Hindlimb muscle (tissue), 1 donor: ENCODE measurements at regions not wholly inside any gene's neighbourhood (a gene's known extent, or its start where the extent isn't known, plus 50 kb on each side); places are given as distances from the start of the nearest gene placed in this dataset.

Experiments
- DNase-seq: peaks from one replicate; pipeline ENCODE4 v3.0.0-alpha.2; 2013

DNA sequence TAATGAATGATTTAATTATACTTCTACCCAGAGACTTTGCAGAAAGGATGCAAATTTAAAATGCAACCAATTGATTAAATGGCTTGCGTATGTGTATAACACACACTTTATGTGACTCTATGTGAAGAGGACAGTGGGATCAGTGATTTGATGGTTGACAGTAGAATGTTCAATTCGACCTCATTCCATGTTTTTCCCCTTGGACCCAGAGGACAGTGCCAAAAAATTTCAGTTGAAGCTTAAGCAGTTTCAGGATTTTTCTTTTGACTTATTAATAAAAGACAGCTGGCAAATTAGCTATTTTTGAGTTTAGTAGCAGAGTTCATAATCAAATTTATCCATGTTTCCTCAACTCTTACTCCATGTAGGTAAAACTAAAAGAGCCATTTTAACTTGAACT, 742.4 kb upstream of the NR2F2 start:
- DNase-seq: no peak

DNA sequence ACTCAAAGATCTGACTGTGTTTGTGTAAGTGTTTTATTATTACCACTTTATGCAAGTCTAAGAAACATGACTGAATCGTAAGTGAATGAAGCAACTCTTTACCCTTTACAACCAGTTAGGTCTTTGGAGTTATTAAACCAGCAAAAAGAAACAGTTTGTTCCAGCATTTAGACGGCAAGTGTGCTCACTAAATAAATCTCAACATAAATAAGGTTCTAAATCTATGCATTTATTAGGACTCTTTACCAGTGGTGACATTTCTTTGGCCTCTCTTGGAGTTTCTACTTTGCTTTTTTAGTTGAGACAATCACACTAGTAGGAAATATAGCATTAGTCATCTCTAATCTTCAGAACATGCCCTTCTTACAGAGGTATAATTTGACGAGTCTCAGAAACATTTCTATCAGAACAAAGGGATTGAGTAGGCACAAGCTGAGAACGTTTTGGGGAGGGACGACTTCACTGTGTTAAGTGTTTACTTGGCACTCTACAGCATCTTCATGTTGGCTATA, 739.9 kb upstream of the NR2F2 start:
- no peak for DNase-seq

DNA sequence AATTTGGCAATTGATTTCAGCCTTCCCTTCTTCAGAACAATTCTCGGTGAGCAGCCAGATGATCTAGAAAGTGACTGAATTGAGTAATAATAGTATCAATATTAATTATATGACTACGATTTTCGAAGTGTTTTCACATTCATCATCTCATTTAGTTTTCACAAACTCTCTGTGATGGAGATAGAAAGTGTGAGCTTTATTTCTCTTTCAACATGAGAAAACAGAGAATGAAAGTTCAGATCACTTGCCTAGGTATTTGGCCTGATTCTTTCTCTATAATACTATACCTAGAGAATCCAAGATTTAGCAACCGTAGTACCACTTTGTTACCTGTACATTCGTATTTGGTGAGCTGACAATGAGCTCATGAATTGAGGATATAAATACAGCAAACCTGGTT, 739.2 kb upstream of the NR2F2 start:
- no peak for DNase-seq

DNA sequence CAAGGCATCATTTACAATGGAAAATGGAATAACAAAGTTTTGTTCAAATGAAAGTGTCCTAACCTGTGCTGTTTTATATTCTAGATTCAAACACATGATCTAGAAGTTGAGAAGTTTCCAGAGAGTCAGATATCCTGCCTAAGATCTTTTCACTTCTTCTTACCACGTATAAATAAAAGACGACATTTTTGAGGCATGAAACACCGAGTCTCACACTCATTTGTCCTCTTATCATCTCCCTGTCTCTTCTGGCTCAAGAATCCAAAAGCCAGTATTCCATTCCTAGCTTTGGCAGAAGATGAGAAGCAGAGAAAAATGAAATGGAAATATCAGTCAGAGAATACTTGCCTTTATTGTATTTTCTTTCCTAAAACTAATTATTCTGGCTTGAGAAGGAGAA, 738.6 kb upstream of the NR2F2 start:
- no peak for DNase-seq

DNA sequence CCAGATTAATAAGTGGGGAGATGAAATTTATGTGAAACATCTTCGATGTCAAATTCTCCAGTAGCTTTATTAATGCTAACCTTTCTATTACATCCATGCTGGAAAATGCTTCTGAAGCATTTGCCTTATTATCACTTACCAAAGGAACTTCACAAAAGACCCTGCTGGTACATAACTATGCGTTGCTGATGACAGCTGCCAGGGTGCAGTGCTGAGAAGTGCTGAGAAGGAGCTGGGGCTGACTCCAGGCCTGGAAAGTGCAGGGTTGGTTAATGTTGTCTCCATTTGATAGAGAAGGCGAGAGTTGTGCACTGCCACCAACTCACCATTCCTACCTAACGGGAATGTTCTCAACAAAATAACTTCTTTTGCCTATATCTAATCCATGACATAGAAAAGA, 736.0 kb upstream of the NR2F2 start:
- no peak for DNase-seq

DNA sequence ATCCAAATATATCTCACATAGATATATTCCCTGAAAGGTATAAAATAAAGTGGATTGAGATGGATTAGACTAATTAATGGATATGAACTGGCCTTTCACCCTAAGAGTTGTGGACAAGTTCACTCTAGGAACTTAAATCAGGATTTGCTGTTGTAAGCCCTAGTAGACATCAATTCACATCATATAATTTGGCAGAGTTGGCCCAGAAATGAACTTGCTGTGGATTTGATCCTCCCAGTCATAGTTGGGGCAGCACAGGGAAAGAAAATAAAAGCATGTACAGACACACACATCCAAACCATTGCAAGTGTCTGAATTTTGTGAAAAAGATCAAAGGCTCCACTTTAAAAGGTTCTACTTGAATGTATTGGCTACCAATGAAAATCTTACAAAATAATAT, 734.7 kb upstream of the NR2F2 start:
- DNase-seq: no peak

DNA sequence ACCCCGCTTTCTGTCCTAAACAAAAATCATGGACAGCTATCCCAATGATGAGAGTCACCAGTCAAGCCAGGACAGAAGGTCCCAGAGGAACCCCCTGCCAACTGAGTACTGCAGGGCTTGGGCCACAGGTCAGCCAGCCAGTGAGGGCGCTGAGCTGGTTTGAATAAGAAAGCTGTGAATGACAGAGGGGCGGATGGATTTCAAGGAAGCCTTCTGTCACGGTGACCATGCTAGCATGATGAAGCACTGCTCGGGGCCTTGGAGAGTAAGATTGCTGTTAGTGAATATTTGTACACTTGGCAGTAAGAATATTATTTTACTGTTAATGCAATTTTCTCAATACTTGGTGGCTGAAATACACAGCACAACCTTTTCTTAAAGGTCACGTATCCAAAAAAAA, 734.0 kb upstream of the NR2F2 start:
- DNase-seq: no peak

DNA sequence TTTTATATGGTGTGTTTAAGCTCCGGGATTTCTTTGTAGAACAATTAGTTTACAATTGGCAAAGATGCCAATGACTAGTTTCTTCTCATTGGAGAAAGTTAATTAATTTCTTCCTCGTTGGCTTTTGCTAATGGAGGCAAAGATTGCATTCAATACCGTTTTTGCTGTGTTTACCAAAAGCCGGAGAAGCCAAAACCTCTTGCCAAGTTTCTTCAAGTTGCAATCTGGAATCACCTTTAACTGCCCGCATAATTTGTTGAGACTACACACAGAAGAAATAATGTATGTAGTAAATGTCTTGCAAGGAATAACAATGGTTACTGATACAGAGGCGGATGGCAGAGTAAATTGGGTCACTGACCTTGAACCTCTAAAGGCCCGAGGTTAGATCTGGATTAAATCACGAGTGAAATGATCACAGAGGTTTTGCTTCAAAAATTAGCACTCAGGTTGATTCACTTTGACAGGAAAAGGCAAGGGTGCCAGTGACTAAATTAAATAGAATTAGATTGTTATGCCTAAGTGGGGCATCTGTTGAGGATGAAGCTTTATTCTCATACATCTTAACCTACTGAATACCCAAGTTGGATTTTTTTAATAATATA, 732.1 kb upstream of the NR2F2 start:
- DNase-seq: no peak

DNA sequence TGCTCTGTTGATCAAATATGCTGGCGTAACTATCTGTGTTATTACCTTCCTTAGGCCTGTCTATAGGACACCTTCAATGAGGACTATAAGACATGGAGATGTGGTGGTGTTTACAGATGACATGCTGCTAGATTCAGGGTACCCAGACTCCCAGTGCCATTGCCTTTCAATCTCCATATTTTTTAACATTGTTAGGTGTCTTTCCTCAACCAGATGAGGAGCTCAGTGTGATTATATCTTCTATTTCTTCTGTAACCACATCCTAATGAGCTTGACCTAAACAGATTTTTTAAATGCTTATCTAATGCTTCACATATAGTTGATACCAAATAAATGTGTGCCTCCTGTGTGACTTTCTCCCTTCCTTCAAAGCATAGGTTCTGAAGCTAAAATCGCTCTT, 730.1 kb upstream of the NR2F2 start:
- no peak for DNase-seq

DNA sequence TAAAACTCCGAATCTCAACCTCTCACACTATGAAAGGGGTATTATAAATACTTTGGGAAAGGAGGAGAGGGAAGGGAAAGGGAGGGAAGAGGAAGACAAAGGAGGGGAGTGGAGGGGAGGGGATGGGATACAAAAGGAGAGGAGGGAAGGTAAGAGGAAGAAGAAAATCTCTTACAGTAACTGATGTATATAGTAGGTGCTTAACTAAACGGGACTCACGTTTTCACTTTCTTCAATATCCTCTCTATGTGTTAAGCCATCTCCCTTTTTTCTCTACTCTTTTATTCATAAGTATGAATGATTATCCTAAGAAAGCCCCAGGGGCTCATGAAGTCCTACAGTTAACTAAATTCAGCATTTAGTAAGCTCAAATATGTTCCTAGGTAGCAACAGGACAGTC, 729.6 kb upstream of the NR2F2 start:
- no peak for DNase-seq

DNA sequence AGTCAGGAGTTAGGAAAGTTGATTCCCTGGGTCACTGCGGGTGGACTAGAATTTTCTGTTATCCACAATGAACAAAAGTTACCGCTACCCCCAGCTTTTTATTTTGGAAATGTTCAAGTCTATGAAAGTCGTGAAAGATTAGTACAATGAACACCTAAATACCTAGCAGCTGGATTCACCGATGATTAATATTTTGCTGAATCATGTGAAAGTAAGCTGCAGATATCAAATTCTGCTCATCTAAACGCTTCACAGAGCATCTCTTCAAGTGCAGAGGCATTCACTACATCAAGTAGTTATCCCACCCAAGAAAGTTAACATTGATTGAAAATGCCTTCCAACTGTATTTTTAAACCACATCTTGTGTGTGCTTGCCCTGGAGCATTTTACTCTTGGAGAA, 729.0 kb upstream of the NR2F2 start:
- no peak for DNase-seq

DNA sequence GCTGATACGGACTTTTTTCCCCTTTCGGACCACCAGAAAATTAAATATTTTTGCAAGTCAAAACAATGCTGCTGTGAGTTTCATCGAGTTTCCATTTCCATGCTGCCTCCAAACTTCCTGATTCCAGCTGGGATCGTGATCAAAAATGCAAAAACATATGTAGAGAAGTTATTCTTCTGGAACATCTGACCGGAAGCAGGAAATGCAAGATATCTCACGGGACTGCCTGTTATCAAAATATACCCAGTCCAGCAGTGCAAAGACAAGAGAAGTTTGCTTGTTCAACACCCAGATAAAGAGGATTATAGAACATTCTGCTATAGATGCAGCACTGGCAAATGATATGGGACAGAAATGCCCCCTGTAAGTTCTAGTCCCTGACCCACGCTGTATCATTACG, 726.7 kb upstream of the NR2F2 start:
- peak; percentile 66 for DNase-seq

DNA sequence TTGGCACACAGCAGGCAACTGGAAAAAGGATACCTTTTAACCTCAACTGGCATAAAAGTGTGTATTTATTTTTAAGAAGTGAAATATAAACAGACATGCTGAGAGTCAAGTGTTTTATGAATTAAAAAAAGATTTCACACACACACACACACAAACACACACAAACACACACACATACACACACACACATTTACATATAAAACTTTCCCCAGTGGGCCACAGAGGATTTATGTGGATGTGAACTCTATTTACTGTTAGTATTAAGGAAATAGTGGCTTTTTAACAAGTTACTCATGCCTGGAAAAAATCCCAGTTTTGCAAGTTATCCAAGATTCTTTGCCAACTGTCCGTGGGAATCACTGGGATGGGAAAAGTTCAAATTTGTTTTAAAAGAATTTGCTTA, 725.9 kb upstream of the NR2F2 start:
- peak; percentile 72 for DNase-seq

DNA sequence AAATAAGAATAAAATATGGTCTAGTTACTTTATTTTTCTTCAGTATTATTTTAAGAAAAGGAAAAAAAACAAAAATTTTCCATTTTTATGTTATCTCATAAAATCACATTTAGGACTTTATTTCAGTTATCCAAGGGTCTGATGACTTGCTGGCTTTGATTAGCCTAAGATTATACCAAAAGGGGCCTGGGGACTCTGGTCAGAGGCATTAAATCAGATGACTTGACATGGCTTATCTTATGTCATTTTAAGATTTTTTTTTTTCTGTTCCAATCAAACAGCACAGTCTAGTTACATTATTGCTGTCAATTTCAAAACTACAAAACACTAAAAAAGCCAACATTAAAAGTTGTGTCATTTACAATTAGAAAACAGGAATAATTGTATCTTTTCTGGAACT, 725.4 kb upstream of the NR2F2 start:
- no peak for DNase-seq

DNA sequence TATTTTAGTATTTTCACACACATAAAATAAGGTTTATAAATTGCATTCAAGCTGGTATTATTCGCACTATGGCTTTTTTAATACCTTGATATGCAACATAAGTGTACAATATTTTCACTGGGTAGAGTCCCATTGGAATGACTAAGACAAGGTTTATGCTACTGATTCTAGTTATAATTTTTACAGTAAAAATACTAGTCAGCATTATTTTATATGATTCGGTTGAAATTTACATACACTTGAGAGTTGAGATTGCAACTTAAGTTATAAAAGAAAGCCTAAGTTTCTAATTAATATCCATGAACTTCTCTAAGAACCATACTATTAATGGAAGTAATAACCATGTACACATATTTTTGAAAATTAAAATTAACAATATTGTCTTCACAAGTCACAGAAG, 723.9 kb upstream of the NR2F2 start:
- no peak for DNase-seq

DNA sequence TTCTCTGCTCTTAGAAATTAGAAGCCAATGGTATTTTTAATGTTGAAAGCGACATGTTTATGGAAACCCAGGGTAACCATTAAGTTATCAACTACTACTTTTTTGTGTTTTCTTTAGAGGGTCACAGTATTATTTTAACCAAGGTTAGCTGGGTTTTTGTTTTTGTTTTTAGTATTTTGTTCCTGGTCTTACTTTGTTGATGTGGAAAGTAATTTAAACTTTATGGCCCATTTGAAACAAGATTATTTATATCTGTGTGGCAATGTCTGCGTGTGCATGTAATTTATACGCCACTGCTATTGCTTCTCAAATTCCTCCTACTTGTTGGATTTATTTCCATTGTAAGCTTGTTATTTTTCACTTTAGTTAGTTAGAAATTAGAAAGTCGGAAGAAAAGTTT, 722.1 kb upstream of the NR2F2 start:
- DNase-seq: no peak

DNA sequence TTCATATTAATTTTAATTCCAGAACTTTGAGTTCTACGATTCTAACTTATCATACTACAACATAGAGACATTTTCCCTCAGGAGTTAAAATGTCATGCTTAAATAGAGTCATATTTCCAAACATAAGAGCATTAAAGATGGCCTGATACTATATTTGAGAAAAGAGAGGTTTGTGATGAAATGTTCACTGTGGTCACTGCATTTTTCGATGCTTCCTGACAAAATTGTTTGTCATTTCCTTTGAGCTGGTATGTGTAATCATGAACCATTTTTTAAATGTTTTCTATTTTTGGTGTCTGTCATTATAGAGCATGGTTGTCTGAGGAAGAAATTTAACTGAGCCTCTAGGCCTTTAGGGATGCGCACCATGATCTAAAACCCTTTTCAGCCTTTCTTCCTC, 721.4 kb upstream of the NR2F2 start:
- DNase-seq: no peak

DNA sequence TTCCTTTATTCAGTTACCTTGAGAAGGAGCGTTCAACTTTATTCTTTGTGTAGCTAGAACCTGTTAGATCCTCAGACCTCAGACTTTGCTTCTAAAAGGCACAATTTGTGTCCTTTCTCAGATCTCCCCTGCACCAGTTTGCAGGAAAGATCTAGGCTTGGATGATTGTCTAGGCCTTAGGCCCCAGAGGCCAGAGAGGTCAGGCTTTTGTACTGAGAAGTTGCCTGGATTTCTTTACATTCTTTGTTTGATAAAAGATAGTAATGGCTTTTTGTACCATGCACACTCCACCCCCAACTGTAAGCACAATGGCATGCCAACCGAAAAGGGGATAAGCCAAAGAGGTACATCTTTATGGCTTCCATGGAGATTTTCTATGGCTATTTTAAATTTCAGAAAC, 719.6 kb upstream of the NR2F2 start:
- no peak for DNase-seq

DNA sequence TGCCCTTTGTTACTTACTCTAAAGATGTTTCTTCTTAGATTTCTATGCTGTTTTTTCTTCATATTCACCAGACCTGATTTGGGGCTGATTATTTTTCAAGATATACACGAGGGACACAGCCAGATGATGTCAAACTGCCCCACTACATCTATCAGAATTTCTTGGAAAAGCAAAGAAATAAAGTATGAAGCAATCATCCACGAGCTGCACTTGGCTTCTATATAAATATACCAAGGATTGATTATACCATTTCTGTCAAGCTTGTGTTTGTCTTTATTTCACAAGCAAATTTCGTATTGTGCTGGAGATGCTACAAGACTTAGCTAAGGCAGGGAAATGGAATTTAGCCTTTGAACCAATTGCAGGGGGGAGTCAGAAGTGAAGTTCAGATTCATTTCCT, 715.1 kb upstream of the NR2F2 start:
- DNase-seq: no peak

DNA sequence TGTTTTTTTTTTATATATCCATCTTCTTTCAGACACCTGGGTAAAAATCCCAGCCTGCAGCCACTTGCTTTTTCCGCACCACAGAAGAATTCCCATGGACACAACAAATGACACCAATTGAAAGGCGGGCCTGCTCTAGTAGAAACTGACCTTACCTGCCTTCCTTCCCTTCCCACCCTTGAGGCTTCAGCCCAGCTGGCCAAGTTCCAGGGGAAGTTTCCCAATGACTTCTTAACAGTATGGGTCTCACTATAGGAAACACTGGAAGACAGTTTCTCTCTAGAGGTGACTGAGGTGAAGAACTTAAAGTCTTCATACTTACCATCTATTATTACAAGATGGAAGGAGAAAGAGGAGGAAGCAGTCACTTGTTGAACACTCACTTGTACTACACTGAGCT, 714.2 kb upstream of the NR2F2 start:
- DNase-seq: no peak

DNA sequence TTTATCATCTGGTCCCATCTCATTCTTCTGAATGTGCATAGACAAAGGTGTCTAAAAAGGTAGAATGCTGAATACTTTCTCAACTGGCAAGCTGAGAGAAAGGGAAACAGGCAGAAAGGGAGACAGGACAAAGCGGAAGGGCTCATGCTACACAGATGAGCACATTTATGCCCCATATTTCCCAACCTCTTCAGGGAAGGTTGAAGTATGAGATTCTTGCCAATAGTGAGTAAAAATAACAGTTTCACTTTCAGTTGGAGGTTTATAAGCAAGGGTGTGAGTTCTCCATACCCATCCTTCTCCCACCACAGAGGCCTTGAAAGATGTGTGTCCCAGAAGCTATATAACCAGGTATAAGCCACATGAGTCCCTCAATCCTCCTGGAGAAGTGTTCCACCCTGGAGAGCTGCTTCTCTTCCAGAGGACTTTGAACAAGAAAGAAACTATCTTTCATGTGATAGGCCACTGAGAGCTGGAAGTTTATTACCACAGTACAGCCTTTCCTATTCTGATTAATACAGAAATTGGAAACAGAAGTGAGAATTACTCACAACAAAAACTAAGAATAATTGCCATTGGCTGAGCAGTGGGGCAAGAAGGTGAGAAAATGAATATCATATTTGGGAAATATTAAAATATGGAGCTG, 709.4 kb upstream of the NR2F2 start:
- DNase-seq: no peak

DNA sequence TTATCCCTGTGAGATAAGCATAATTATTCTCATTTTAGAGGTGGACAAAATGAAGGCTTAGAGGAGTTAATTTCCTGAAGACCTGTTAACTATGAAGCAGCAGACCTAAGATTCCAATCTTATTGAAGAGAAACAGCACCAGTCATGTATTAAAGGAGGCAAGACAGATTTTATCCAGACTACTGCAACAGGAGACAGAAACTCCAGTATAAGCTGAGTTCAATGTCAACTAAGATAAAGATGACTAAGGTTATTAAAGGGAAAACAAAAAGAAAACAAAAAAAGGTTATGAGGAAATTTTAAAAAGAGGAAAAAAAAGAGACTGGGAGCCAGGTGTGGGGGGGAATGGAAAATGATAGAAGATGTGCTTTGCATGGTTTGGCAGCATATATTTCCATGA, 707.7 kb upstream of the NR2F2 start:
- DNase-seq: no peak

DNA sequence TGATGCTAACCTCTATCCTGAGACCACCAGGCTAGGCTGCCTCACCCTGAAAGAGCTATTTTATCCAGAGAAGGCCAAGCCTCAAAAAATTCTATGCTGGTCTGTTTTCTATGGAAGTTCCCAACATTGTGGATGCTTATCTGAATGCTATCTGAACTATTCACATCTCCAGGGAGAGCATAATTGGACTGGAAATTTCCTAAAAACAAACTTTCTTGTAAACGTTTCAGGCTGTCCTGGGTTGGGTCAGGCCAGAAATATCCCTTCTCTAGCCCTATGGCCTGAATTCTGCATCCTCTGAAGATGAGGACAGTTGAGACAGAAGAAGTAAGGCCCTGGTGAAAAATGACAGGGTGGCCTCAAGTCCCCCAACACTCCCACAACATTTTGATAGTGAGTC, 706.4 kb upstream of the NR2F2 start:
- no peak for DNase-seq

DNA sequence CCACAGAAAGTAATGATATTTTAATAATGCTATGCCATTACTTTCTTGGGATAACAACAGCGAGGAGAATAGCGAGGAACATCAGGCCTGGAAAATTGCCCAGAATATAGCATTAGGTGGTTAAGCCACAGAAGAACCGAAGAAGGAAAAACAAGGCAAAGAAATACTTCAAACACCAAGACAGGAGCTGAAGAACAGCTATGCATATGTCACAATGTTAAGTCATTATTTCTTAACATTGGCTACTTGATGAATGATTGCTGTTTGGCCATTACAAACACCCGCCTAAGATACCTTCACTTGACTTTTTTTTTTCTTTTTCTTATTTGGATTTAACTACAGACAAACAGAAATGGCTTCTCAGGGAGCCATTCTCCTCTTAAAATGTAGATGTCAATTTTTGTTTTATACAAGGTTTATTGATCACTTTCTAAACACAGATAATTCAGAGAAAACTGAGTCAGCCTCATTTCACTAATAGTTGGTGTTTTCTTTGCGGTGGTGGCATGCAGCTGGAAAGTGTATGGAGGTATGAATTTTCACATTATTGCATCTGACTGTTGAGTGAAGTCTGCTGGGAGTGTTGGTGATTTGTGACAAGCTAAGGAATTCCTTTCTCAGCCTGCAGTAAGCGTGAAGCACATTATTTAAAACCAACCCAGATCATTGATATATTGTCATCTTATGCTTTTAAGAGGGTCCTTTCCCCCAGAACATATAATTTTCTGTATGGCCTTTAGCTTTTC, 705.7 kb upstream of the NR2F2 start:
- DNase-seq: no peak
